ENCODE measurements at regions not wholly inside any gene's neighbourhood (a gene's known extent, or its start where the extent isn't known, plus 50 kb on each side); places are given as distances from the start of the nearest gene placed in this dataset.

- no peak for DNase-seq (ENCODE audit: low read depth)
- in situ Hi-C loops (cut with HindIII; ENCODE audit: low pct_unique_long_range_greater_than_20kb, low sequenced_read_pairs) = no loop called here
Observed at GRCh38 chr3:70899816-70900215, 587.4 kb upstream of the MDFIC2 start.

GRCh38 chr3:70890020-70890394 lies 577.6 kb upstream of the MDFIC2 start:
- in situ Hi-C loops (cut with HindIII; ENCODE audit: low pct_unique_long_range_greater_than_20kb, low sequenced_read_pairs) = no loop called here
- no peak for DNase-seq (ENCODE audit: low read depth)

- DNase-seq (ENCODE audit: low read depth) = no peak
- in situ Hi-C loops (cut with HindIII; ENCODE audit: low pct_unique_long_range_greater_than_20kb, low sequenced_read_pairs) = no loop called here
Observed at GRCh38 chr3:70889162-70890019, 577.0 kb upstream of the MDFIC2 start.

DNA sequence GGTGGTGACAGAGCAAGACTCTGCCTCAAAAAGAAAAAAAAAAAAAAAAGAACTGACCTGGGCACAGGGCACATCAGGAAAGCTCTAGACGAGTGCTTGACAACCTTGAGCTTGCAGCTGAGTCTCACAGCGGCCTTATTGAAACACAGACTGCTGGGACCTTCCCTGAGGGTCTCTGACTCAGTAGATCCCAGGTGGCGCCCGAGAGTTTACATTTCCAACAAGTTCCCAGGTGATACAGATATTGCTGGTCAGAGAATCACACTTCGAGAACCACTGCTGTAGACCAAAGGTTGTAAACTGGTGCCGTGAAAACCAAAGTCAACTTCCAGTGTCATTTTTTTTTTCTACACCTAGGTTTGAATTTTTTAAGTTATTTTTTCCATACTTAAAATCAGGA lies 573.2 kb upstream of the MDFIC2 start:
- in situ Hi-C loops (cut with HindIII; ENCODE audit: low pct_unique_long_range_greater_than_20kb, low sequenced_read_pairs) = no loop called here

GRCh38 chr3:70882104-70882503 lies 569.7 kb upstream of the MDFIC2 start:
- peak; percentile 81 for DNase-seq (ENCODE audit: low read depth)
- in situ Hi-C loops (cut with HindIII; ENCODE audit: low pct_unique_long_range_greater_than_20kb, low sequenced_read_pairs) = no loop called here

More for the DNA sequence above, 573.2 kb upstream of the MDFIC2 start:
- DNase-seq (ENCODE audit: low read depth) = no peak

GRCh38 chr3:70880421-70880820 lies 568.0 kb upstream of the MDFIC2 start:
- in situ Hi-C loops (cut with HindIII; ENCODE audit: low pct_unique_long_range_greater_than_20kb, low sequenced_read_pairs) = no loop called here
- DNase-seq (ENCODE audit: low read depth) = no peak

- no peak for DNase-seq (ENCODE audit: low read depth)
- in situ Hi-C loops (cut with HindIII; ENCODE audit: low pct_unique_long_range_greater_than_20kb, low sequenced_read_pairs) = no loop called here
Observed at GRCh38 chr3:70876154-70876553, 563.7 kb upstream of the MDFIC2 start.

DNA sequence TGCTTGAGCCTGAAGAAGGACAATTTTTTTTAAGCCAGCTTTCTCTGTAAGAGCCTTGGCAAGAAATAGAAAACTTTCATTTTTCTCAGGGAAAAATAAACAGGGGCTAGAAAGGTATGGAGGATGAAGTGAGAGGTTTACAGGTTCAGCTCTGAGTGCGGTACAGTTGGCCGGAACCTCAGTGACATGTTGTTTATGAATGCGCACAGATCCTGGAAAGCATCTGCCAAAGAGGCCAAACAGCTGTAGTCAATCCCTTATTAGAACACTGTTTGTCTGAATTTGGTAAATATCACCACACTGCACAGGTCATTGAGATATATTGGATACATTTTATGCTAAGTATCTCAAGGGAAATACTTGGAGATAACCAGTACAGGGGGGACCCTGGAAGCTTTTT lies 561.8 kb upstream of the MDFIC2 start:
- DNase-seq (ENCODE audit: low read depth) = no peak
- in situ Hi-C loops (cut with HindIII; ENCODE audit: low pct_unique_long_range_greater_than_20kb, low sequenced_read_pairs) = no loop called here

- DNase-seq (ENCODE audit: low read depth) = no peak
- in situ Hi-C loops (cut with HindIII; ENCODE audit: low pct_unique_long_range_greater_than_20kb, low sequenced_read_pairs) = no loop called here
Observed at GRCh38 chr3:70873686-70874085, 561.2 kb upstream of the MDFIC2 start.

DNA sequence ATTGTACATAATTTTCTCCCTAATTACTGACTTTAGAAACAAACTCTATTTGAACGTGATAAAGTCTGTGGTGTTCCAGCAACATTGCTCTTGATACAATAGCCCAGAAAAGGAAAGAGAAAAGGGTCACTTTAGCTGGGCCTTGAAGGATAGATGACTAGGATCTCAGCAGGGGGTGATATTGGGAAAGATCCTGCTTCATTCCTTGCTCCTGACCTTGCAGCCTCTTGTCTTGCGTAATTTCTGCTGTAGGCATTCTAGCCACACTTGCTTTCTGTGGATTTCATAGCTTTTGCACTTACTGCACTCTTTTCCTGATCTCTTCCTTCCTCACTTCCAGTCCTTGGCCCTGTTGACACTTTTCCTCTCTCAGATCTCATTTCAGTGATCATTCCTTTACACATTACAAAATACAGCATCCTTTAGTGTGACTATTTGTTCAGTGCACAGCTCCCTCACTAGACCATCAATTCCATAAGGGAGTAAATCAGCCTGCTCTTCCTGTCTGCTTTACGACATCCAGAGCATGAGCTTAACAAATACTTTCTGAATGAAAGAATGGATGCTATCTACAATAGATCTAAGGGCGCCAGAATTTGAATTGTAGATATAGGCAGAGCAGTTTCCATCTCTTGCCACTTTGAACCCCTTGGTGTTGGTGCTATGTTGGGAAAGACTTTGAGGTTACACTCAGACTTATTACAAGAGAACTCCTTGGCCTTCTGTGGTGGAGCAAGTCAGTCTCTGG lies 559.6 kb upstream of the MDFIC2 start:
- in situ Hi-C loops (cut with HindIII; ENCODE audit: low pct_unique_long_range_greater_than_20kb, low sequenced_read_pairs) = no loop called here
- DNase-seq (ENCODE audit: low read depth) = no peak

DNA sequence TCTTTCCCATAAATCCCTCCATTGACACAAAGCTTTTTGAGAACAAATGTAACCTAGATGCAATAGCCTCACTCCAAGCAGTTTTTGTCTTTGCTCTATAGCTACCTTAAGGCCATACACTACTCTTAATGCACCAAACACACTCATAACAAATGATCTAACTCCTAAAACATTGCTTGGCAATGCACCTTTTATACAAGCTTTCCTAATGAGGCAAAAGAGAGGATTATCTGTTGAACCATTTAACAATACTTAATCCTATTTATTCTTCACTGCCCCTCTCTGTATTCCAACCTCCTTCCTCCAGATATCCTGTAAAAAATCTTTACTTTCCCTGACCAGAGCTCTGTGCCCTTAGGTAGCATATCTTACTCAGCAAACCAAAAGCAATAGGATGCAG lies 558.1 kb upstream of the MDFIC2 start:
- in situ Hi-C loops (cut with HindIII; ENCODE audit: low pct_unique_long_range_greater_than_20kb, low sequenced_read_pairs) = no loop called here
- no peak for DNase-seq (ENCODE audit: low read depth)

DNA sequence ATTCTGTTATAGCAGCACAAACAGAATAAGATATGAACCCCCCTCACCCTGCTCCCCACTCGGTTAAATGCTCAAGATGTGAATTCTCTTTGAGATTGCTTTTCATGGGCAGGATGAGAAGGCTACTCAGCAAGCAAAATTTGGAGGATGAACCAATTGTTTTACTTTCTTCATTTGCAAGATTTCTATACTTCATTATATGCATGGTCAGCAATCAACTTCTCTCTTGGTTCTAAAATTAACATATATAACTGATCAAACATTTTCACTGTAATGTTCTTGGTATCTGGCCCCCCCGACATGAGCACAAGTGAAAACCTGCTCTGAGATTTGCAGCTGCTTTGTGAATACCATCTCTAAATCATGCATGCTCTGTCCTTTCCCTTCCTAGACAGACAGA lies 556.1 kb upstream of the MDFIC2 start:
- DNase-seq (ENCODE audit: low read depth) = no peak
- in situ Hi-C loops (cut with HindIII; ENCODE audit: low pct_unique_long_range_greater_than_20kb, low sequenced_read_pairs) = no loop called here

- DNase-seq (ENCODE audit: low read depth) = no peak
- in situ Hi-C loops (cut with HindIII; ENCODE audit: low pct_unique_long_range_greater_than_20kb, low sequenced_read_pairs) = no loop called here
Observed at GRCh38 chr3:70863049-70863448, 550.6 kb upstream of the MDFIC2 start.

- no peak for DNase-seq (ENCODE audit: low read depth)
- in situ Hi-C loops (cut with HindIII; ENCODE audit: low pct_unique_long_range_greater_than_20kb, low sequenced_read_pairs) = no loop called here
Observed at GRCh38 chr3:70861855-70862254, 549.4 kb upstream of the MDFIC2 start.

- no peak for DNase-seq (ENCODE audit: low read depth)
- in situ Hi-C loops (cut with HindIII; ENCODE audit: low pct_unique_long_range_greater_than_20kb, low sequenced_read_pairs) = no loop called here
Observed at GRCh38 chr3:70861234-70861633, 548.8 kb upstream of the MDFIC2 start.

- DNase-seq (ENCODE audit: low read depth) = no peak
- in situ Hi-C loops (cut with HindIII; ENCODE audit: low pct_unique_long_range_greater_than_20kb, low sequenced_read_pairs) = no loop called here
Observed at GRCh38 chr3:70857916-70858315, 545.5 kb upstream of the MDFIC2 start.

DNA sequence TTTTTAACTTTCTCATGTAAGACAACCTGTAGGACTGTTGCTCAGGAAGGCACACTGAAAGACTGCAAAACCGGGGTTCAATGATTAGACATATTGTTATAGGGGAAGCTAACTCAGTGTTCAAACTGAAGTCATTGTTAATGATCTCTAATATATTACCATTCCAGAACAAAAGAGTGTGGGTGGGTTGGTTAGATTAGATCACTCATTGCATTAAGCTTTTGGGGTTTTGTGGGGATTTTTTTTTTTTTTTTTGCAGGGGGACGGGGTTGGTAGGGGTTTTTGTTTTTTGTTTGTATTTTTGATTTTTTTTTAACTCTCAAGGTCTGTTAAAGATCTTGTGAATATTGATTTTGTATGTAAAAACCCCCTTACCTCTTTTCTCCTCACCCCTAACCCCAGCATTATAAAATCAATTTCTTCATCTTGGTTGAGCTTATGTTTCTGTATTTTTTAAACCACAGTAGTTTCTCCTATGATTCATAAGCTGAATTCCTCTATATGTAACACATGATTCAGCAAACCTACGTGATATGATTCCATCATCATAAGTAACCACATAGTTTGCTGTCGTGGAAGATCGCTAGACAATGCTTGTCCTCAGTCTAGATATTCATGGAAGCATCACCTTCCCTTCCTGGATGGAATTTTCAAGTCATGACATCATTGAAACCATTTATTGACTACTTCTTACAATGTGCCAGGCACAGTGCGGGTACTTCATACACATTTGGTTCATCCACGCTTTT lies 544.1 kb upstream of the MDFIC2 start:
- no peak for DNase-seq (ENCODE audit: low read depth)
- in situ Hi-C loops (cut with HindIII; ENCODE audit: low pct_unique_long_range_greater_than_20kb, low sequenced_read_pairs) = no loop called here

GRCh38 chr3:70855149-70855548 lies 542.7 kb upstream of the MDFIC2 start:
- DNase-seq (ENCODE audit: low read depth) = no peak
- in situ Hi-C loops (cut with HindIII; ENCODE audit: low pct_unique_long_range_greater_than_20kb, low sequenced_read_pairs) = no loop called here

GRCh38 chr3:70854108-70854507 lies 541.7 kb upstream of the MDFIC2 start:
- DNase-seq (ENCODE audit: low read depth) = no peak
- in situ Hi-C loops (cut with HindIII; ENCODE audit: low pct_unique_long_range_greater_than_20kb, low sequenced_read_pairs) = no loop called here

Measured in Caki2 (cell line).